Hepatocyte (in vitro differentiated cells): ENCODE measurements at regions not wholly inside any gene's neighbourhood (a gene's known extent, or its start where the extent isn't known, plus 50 kb on each side); places are given as distances from the start of the nearest gene placed in this dataset.

ENCODE experiments used
- CTCF ChIP-seq: fragments of 200-600 bp; sonication (generic); IDR thresholded peaks from 2 replicates; pipeline ENCODE4 v1.5.1; 2016; ENCODE audit warnings: antibody characterized with exemption, mild to moderate bottlenecking; ENCODE audit not compliant: poor library complexity
- EZH2 ChIP-seq: fragments of 200-600 bp; sonication (generic); IDR thresholded peaks from 2 replicates; pipeline ENCODE4 v1.6.1; 2016; ENCODE audit warnings: antibody characterized with exemption, mild to moderate bottlenecking, borderline replicate concordance
- EZH2phosphoT487 ChIP-seq: fragments of 200-600 bp; sonication (generic); IDR thresholded peaks from one replicate; pipeline ENCODE4 v1.6.1; 2018; ENCODE audit warnings: antibody characterized with exemption, mild to moderate bottlenecking, low read depth, moderate library complexity; ENCODE audit not compliant: unreplicated experiment, severe bottlenecking

DNA sequence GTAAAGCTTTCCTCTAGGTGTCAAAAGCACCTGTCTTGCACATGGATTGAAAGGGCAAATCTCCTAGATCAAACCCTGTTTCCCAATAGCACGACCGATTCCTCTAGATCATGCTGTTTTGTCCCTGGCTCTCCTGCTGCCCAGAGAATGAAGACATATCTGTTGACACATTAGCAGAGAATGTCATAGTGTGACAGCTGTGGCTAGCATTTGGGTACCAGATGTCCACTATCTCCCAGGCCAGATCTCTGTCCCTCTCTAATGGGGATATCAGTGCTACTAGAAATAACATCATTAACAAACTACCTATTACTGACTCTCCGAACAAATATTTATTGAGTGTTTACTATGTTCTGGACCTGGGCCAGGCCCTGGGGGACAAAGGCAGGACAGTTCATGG, 72.4 kb upstream of the ISX start:
- no peak for TF ChIP-seq CTCF
- TF ChIP-seq EZH2phosphoT487: no peak
- TF ChIP-seq EZH2: no peak
